GM12872 (cell line): ENCODE measurements at regions not wholly inside any gene's neighbourhood (a gene's known extent, or its start where the extent isn't known, plus 50 kb on each side); places are given as distances from the start of the nearest gene placed in this dataset.

Experiments
- TF ChIP-seq, protein P1 (sequence below): IDR thresholded peaks from 3 replicates; pipeline ENCODE4 v1.5.1; 2011; ENCODE audit warnings: low read depth, mild to moderate bottlenecking, low read length, moderate library complexity; ENCODE audit not compliant: insufficient read depth

- TF ChIP-seq, protein P1, sequence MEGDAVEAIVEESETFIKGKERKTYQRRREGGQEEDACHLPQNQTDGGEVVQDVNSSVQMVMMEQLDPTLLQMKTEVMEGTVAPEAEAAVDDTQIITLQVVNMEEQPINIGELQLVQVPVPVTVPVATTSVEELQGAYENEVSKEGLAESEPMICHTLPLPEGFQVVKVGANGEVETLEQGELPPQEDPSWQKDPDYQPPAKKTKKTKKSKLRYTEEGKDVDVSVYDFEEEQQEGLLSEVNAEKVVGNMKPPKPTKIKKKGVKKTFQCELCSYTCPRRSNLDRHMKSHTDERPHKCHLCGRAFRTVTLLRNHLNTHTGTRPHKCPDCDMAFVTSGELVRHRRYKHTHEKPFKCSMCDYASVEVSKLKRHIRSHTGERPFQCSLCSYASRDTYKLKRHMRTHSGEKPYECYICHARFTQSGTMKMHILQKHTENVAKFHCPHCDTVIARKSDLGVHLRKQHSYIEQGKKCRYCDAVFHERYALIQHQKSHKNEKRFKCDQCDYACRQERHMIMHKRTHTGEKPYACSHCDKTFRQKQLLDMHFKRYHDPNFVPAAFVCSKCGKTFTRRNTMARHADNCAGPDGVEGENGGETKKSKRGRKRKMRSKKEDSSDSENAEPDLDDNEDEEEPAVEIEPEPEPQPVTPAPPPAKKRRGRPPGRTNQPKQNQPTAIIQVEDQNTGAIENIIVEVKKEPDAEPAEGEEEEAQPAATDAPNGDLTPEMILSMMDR: no peak
Measured at GRCh38 chr15:91586560-91586959, 266.9 kb upstream of the SLCO3A1 start.

DNA sequence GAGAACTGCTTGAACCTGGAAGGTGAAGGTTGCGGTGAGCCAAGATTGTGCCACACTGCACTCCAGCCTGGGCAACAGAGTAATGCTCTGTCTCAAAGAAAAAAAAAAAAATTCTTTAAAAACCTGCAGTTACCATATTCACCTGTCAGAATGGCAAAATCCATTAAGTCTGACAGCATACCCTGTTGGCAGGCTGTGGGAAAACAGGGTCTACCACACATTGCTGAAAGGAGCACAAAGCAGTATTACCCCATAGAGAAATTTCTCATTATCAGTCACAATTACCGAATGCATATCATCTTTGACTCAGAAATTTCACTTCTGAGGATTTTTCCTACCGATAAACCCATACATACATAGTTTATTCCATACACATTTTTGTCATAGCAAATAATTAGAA is 264.1 kb upstream of the SLCO3A1 start:
- TF ChIP-seq, protein P1: no peak

DNA sequence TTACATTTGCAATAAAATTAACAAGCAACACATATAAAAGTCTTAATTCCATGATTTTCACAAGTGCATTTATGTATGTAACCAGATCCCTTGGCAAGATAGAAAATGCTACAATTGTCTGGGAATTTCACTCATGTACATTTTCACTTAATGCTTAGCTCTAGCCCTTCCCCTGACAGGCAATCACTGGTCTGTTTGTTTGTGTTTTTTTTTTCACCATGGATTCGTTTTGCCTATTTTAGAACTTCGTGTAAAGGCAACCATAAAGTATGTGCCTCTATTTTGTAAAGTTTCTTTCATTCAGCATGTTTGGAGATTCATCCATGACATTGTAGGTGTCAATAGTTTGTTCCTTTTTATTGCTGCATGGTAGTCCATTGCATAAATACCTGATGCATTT is 260.9 kb upstream of the SLCO3A1 start:
- TF ChIP-seq, protein P1: no peak

- TF ChIP-seq, protein P1: no peak
Measured at GRCh38 chr15:91593067-91593466, 260.4 kb upstream of the SLCO3A1 start.

- TF ChIP-seq, protein P1: no peak
Measured at GRCh38 chr15:91593653-91594052, 259.9 kb upstream of the SLCO3A1 start.

- TF ChIP-seq, protein P1: no peak
Measured at GRCh38 chr15:91599261-91599660, 254.2 kb upstream of the SLCO3A1 start.

DNA sequence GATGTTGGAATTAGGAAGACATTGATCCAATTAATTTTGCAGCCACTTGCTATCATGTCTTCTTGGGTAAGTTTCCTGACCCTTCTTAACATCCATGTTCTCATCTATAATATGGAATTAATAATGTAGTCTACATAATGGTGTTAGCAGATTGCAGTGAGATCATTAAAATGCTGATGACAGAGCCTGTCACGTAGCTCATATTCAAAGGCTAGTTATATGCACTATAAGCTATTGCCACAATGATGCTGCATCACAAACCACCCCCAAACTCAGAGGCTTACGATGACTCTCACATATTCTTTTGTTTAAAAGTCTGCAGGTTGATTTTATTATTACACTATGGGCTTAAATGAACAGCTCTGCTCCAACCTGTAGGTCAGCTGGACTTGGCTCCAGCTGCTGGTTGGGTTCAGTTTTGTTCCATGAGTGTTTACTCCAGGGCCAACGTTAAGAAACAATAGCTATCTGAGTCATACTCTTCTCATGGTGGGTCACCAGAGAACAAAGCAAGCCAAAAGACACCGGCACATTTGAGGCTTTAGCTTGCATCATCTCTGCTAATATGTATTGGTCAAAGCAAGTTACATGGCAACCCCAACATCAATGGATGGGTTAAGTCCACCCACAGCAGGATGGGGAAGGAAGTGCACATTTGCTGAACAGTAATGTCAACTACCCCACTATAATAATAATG is 250.0 kb upstream of the SLCO3A1 start:
- TF ChIP-seq, protein P1: no peak
